ENCODE measurements at regions not wholly inside any gene's neighbourhood (a gene's known extent, or its start where the extent isn't known, plus 50 kb on each side); places are given as distances from the start of the nearest gene placed in this dataset.

GRCh38 chr3:99186016-99186415, 284.5 kb upstream of the DCBLD2 start:
- TF ChIP-seq CTCF (IDR thresholded peaks at IDR 0.05) (no peak), POLR2A (IDR thresholded peaks at IDR 0.05) (no peak), EP300 (IDR thresholded peaks at IDR 0.05) (no peak)

Data from stomach (tissue), 4 donors.